GM20000 (cell line): ENCODE measurements at regions not wholly inside any gene's neighbourhood (a gene's known extent, or its start where the extent isn't known, plus 50 kb on each side); places are given as distances from the start of the nearest gene placed in this dataset.

Experiments used
- DNase-seq: peaks from one replicate; pipeline ENCODE4 v3.0.0; 2012; ENCODE audit warnings: low spot score
- CTCF ChIP-seq: IDR thresholded peaks from 2 replicates; pipeline ENCODE4 v1.5.1; 2012; ENCODE audit warnings: mild to moderate bottlenecking, control low read depth; ENCODE audit errors: extremely low read depth, missing control alignments

- no peak for DNase-seq
- no peak for TF ChIP-seq CTCF
Observed at GRCh38 chr3:159786489-159787177, 202.0 kb upstream of the IL12A start.

GRCh38 chr3:159787178-159787574 is 201.5 kb upstream of the IL12A start:
- DNase-seq: no peak
- TF ChIP-seq CTCF: no peak

GRCh38 chr3:159787794-159788205 is 200.8 kb upstream of the IL12A start:
- DNase-seq: no peak
- TF ChIP-seq CTCF: no peak

- DNase-seq: no peak
- no peak for TF ChIP-seq CTCF
Observed at GRCh38 chr3:159788291-159788690, 200.3 kb upstream of the IL12A start.

- no peak for DNase-seq
Observed at GRCh38 chr3:159789017-159789416, 199.6 kb upstream of the IL12A start.

GRCh38 chr3:159789742-159790635 is 198.6 kb upstream of the IL12A start:
- no peak for TF ChIP-seq CTCF
- no peak for DNase-seq

More at GRCh38 chr3:159789017-159789416, 199.6 kb upstream of the IL12A start:
- TF ChIP-seq CTCF: no peak

GRCh38 chr3:159791336-159791735 is 197.3 kb upstream of the IL12A start:
- TF ChIP-seq CTCF: no peak
- no peak for DNase-seq
